Parathyroid adenoma (tissue), 2 donors: ENCODE measurements at regions not wholly inside any gene's neighbourhood (a gene's known extent, or its start where the extent isn't known, plus 50 kb on each side); places are given as distances from the start of the nearest gene placed in this dataset.

Experiments
- H2AFZ ChIP-seq: fragments of 300-600 bp; sonication (generic); one replicate; pipeline ENCODE4 v1.7.0; 2017; ENCODE audit warnings: antibody characterized with exemption, mild to moderate bottlenecking
- H3K27ac ChIP-seq: fragments of 300-600 bp; sonication (generic); one replicate; pipeline ENCODE4 v1.7.0; 2017
- H3K27me3 ChIP-seq: fragments of 300-600 bp; sonication (generic); one replicate; pipeline ENCODE4 v1.7.0; 2017; ENCODE audit warnings: low read length; ENCODE audit not compliant: control insufficient read depth, insufficient read depth
- H3K36me3 ChIP-seq: fragments of 300-600 bp; sonication (generic); one replicate; pipeline ENCODE4 v1.7.0; 2017; ENCODE audit warnings: low read length; ENCODE audit not compliant: control insufficient read depth, insufficient read depth
- H3K4me1 ChIP-seq: fragments of 300-600 bp; sonication (generic); one replicate; pipeline ENCODE4 v1.7.0; 2017; ENCODE audit warnings: control low read depth
- H3K4me2 ChIP-seq: fragments of 300-600 bp; sonication (generic); one replicate; pipeline ENCODE4 v1.7.0; 2017; ENCODE audit warnings: low read length
- H3K4me3 ChIP-seq: fragments of 300-600 bp; sonication (generic); one replicate; pipeline ENCODE4 v1.7.0; 2017; ENCODE audit warnings: low read depth, low read length
- H3K79me2 ChIP-seq: fragments of 300-600 bp; sonication (generic); one replicate; pipeline ENCODE4 v1.7.0; 2017; ENCODE audit warnings: control low read depth
- H3K9ac ChIP-seq: fragments of 300-600 bp; sonication (generic); one replicate; pipeline ENCODE4 v1.7.0; 2017; ENCODE audit warnings: mild to moderate bottlenecking
- H3K9me3 ChIP-seq: fragments of 300-600 bp; sonication (generic); one replicate; pipeline ENCODE4 v1.7.0; 2017; ENCODE audit warnings: low read length; ENCODE audit not compliant: control insufficient read depth
- CTCF ChIP-seq: fragments of 300-600 bp; sonication (generic); IDR thresholded peaks from one replicate; pipeline ENCODE4 v1.7.0; 2017; ENCODE audit warnings: antibody characterized with exemption, mild to moderate bottlenecking
- donor health status: primary hyperparathyroidism.

- no peaks in the 10 kb centered on the region for H3K79me2 ChIP-seq
- no peak overlapping the region for H3K4me2 ChIP-seq
- no peaks in the 10 kb centered on the region for H3K27me3 ChIP-seq
- no peak overlapping the region for H3K9ac ChIP-seq
- no peak for TF ChIP-seq CTCF
- no peak overlapping the region for H3K27ac ChIP-seq
- H2AFZ ChIP-seq = no peak overlapping the region
- no peak overlapping the region for H3K4me3 ChIP-seq
- H3K9me3 ChIP-seq = no peaks in the 10 kb centered on the region
- H3K36me3 ChIP-seq = no peaks in the 10 kb centered on the region
- H3K4me1 ChIP-seq = no peaks in the 10 kb centered on the region
Observed at GRCh38 chr18:6609666-6610264, 119.8 kb upstream of the ARHGAP28 start.

DNA sequence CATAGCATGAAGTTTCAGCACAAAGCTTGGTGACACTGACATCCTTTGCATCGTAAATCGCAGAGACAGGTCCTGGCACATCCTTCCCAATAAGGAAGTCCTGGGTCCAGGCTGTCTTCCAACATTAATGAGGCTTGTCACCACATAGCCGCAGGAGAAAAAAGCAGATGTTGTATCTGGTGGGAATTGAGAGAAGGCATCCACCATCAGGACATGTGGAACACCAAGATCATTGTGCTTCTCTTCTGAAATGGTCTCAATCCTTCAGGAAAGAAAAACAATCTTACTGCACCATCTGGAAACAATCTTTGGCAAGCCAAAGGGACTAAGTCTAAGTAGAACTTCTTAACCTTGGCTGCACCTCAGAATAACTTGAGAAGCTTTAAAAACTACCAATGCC is 119.0 kb upstream of the ARHGAP28 start:
- no peak overlapping the region for H3K27ac ChIP-seq
- H3K9me3 ChIP-seq = no peaks in the 10 kb centered on the region
- no peaks in the 10 kb centered on the region for H3K4me1 ChIP-seq
- no peak overlapping the region for H2AFZ ChIP-seq
- no peak overlapping the region for H3K9ac ChIP-seq
- H3K36me3 ChIP-seq = no peaks in the 10 kb centered on the region
- no peaks in the 10 kb centered on the region for H3K27me3 ChIP-seq
- no peak overlapping the region for H3K4me3 ChIP-seq
- TF ChIP-seq CTCF = no peak
- no peaks in the 10 kb centered on the region for H3K79me2 ChIP-seq
- H3K4me2 ChIP-seq = no peak overlapping the region

- no peaks in the 10 kb centered on the region for H3K79me2 ChIP-seq
- H3K9me3 ChIP-seq = no peaks in the 10 kb centered on the region
- TF ChIP-seq CTCF = no peak
- H3K4me3 ChIP-seq = no peak overlapping the region
- H3K4me1 ChIP-seq = no peaks in the 10 kb centered on the region
- H2AFZ ChIP-seq = no peak overlapping the region
- no peaks in the 10 kb centered on the region for H3K27me3 ChIP-seq
- H3K36me3 ChIP-seq = no peaks in the 10 kb centered on the region
- H3K27ac ChIP-seq = no peak overlapping the region
- H3K4me2 ChIP-seq = no peak overlapping the region
- H3K9ac ChIP-seq = no peak overlapping the region
Observed at GRCh38 chr18:6613581-6613980, 115.9 kb upstream of the ARHGAP28 start.

DNA sequence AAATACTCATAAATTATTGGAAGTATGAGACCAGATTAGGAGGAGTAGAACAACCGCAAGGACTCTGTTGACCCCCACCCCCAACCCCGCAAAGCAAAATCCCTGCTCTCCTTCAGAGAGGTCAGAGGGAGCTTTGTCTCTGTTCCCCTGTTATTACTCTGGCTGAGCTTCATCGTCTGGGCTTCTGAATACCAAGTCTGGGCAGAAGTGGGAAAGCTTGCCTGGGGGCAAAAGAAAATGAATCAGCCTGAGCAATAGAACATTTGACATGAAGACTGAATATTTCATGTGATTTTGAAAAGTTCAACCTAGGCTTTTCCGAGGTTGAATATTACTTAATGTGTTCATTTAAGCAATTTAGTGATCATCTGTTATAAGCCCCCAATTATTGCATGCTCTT is 114.6 kb upstream of the ARHGAP28 start:
- TF ChIP-seq CTCF = no peak
- no peaks in the 10 kb centered on the region for H3K9me3 ChIP-seq
- H3K4me2 ChIP-seq = no peak overlapping the region
- H2AFZ ChIP-seq = no peak overlapping the region
- H3K4me3 ChIP-seq = no peak overlapping the region
- H3K36me3 ChIP-seq = no peaks in the 10 kb centered on the region
- no peaks in the 10 kb centered on the region for H3K4me1 ChIP-seq
- no peak overlapping the region for H3K27ac ChIP-seq
- no peak overlapping the region for H3K9ac ChIP-seq
- no peaks in the 10 kb centered on the region for H3K79me2 ChIP-seq
- no peaks in the 10 kb centered on the region for H3K27me3 ChIP-seq

DNA sequence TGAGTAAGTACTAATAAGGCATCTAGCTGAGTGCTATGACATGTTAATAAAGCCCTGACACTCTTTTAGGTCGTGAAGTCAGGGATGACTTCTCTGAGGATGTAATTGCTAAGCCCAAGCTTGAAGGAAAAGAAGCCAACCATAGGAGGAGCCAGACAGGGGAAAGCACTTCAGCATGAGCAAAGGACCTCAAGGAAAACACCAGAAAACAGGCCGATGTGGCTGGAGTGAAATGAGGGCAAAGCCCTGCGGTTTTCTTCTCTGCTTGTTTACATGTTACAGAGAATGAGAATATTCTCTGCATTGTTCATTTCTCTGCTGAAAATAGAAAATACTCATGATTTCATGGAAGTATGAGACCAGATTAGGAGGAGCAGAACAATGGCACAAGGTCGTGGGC is 112.5 kb upstream of the ARHGAP28 start:
- TF ChIP-seq CTCF = no peak
- H3K4me3 ChIP-seq = no peak overlapping the region
- no peak overlapping the region for H3K27ac ChIP-seq
- H3K4me1 ChIP-seq = no peaks in the 10 kb centered on the region
- no peaks in the 10 kb centered on the region for H3K9me3 ChIP-seq
- no peaks in the 10 kb centered on the region for H3K27me3 ChIP-seq
- H3K4me2 ChIP-seq = no peak overlapping the region
- no peak overlapping the region for H2AFZ ChIP-seq
- H3K36me3 ChIP-seq = no peaks in the 10 kb centered on the region
- no peak overlapping the region for H3K9ac ChIP-seq
- no peaks in the 10 kb centered on the region for H3K79me2 ChIP-seq
